ENCODE measurements at regions not wholly inside any gene's neighbourhood (a gene's known extent, or its start where the extent isn't known, plus 50 kb on each side); places are given as distances from the start of the nearest gene placed in this dataset.
A peak's percentile ranks its signal among the peaks of the same experiment; 100 is the strongest.

- Histone ChIP-seq H3K4me3 (ENCODE audit: low read length) (no peak overlapping the region), H3K27ac (ENCODE audit: low read depth in 1 of 2, low read length in 2 of 2) (no peak overlapping the region), H3K9me3 (ENCODE audit: control insufficient read depth in 1 of 2, insufficient read depth in 1 of 2, low read length in 2 of 2) (no peaks in the 10 kb centered on the region), H3K36me3 (ENCODE audit: insufficient read depth, low read length) (no peaks in the 10 kb centered on the region), H3K27me3 (ENCODE audit: control insufficient read depth in 1 of 2, insufficient read depth in 2 of 2, low read length in 2 of 2) (no peaks in the 10 kb centered on the region), H3K4me1 (ENCODE audit: insufficient read depth, low read length) (peaks cover 17% of the 10 kb centered on the region)
- no peak for DNase-seq
- ATAC-seq (ENCODE audit: poor library complexity), result no peak
- ChIA-PET CTCF (interaction anchor here (1.2 kb wide), 1 partner anchor 50 kb away, joined by 3 read pairs; no protein-coding TSS in a partner anchor), POLR2A (interaction anchor here (0.9 to 2.7 kb wide), 8 partner anchors 8 to 215 kb away, joined by 3 to 15 read pairs (median 4); no protein-coding TSS in a partner anchor)
- intact Hi-C loops (cut with DNase I, micrococcal nuclease), result loop anchor here in 1 of 2 experiments (5.0 kb wide), 1 partner anchor 37 kb away; no protein-coding TSS in a partner anchor
- no peaks in the 10 kb centered on the region for H3K9me3 Mint-ChIP-seq
- no peaks in the 10 kb centered on the region for H3K27me3 Mint-ChIP-seq
- H3K27ac Mint-ChIP-seq, result peak overlapping the region; percentile 73
- no peak overlapping the region for H3K4me3 Mint-ChIP-seq
- peaks cover 32% of the 10 kb centered on the region for H3K4me1 Mint-ChIP-seq (ENCODE audit: low read depth)
- no peaks in the 10 kb centered on the region for H3K36me3 Mint-ChIP-seq (ENCODE audit: low read depth)
- TF ChIP-seq CTCF (IDR thresholded peaks at IDR 0.05), result no peak
These were observed 62.7 kb upstream of the ZPBP start for GRCh38 chr7:50155755-50156154.

- no peaks in the 10 kb centered on the region for H3K36me3 ChIP-seq (ENCODE audit: insufficient read depth, low read length)
- ATAC-seq (ENCODE audit: poor library complexity), result no peak
- peak in 1 of 14 experiments; percentile 22 for DNase-seq
- H3K27me3 ChIP-seq (ENCODE audit: control insufficient read depth in 1 of 2, insufficient read depth in 2 of 2, low read length in 2 of 2), result no peaks in the 10 kb centered on the region
- H3K4me1 Mint-ChIP-seq (ENCODE audit: low read depth), result peaks cover 50% of the 10 kb centered on the region
- ChIA-PET CTCF (no interaction called here), POLR2A (no interaction called here)
- peak overlapping the region; percentile 37 for H3K27ac Mint-ChIP-seq
- H3K4me1 ChIP-seq (ENCODE audit: insufficient read depth, low read length), result peaks cover 30% of the 10 kb centered on the region
- TF ChIP-seq CTCF (IDR thresholded peaks at IDR 0.05), result no peak
- no peak overlapping the region for H3K4me3 Mint-ChIP-seq
- no peak overlapping the region for H3K27ac ChIP-seq (ENCODE audit: low read depth in 1 of 2, low read length in 2 of 2)
- H3K9me3 Mint-ChIP-seq, result no peaks in the 10 kb centered on the region
- no peaks in the 10 kb centered on the region for H3K9me3 ChIP-seq (ENCODE audit: control insufficient read depth in 1 of 2, insufficient read depth in 1 of 2, low read length in 2 of 2)
- H3K27me3 Mint-ChIP-seq, result no peaks in the 10 kb centered on the region
- no peak overlapping the region for H3K4me3 ChIP-seq (ENCODE audit: low read length)
- no peaks in the 10 kb centered on the region for H3K36me3 Mint-ChIP-seq (ENCODE audit: low read depth)
- intact Hi-C loops (cut with DNase I, micrococcal nuclease), result no loop called here
These were observed 60.9 kb upstream of the ZPBP start for GRCh38 chr7:50153995-50154394.

GRCh38 chr7:50153148-50153547, 60.1 kb upstream of the ZPBP start:
- Mint-ChIP-seq H3K27me3 (no peaks in the 10 kb centered on the region), H3K9me3 (no peaks in the 10 kb centered on the region), H3K36me3 (ENCODE audit: low read depth) (no peaks in the 10 kb centered on the region), H3K4me1 (ENCODE audit: low read depth) (peaks cover 58% of the 10 kb centered on the region), H3K27ac (peak overlapping the region; percentile 37), H3K4me3 (no peak overlapping the region)
- no peak overlapping the region for H3K4me3 ChIP-seq (ENCODE audit: low read length)
- H3K4me1 ChIP-seq (ENCODE audit: insufficient read depth, low read length), result peaks cover 38% of the 10 kb centered on the region
- no peaks in the 10 kb centered on the region for H3K27me3 ChIP-seq (ENCODE audit: control insufficient read depth in 1 of 2, insufficient read depth in 2 of 2, low read length in 2 of 2)
- no peak overlapping the region for H3K27ac ChIP-seq (ENCODE audit: low read depth in 1 of 2, low read length in 2 of 2)
- DNase-seq (no peak), ATAC-seq (ENCODE audit: poor library complexity) (no peak)
- CTCF ChIA-PET, result interaction anchor here (1.0 to 1.7 kb wide), 2 partner anchors 9 to 12 kb away, joined by 3 to 4 read pairs; no protein-coding TSS in a partner anchor
- POLR2A ChIA-PET, result interaction anchor here (0.6 to 1.3 kb wide), 4 partner anchors 14 to 265 kb away, joined by 3 to 4 read pairs (median 4); no protein-coding TSS in a partner anchor
- intact Hi-C loops (cut with DNase I, micrococcal nuclease), result no loop called here
- no peaks in the 10 kb centered on the region for H3K36me3 ChIP-seq (ENCODE audit: insufficient read depth, low read length)
- no peak for TF ChIP-seq CTCF (IDR thresholded peaks at IDR 0.05)
- no peaks in the 10 kb centered on the region for H3K9me3 ChIP-seq (ENCODE audit: control insufficient read depth in 1 of 2, insufficient read depth in 1 of 2, low read length in 2 of 2)

Measured in CD4-positive, alpha-beta T cell (primary cell).